Retinal pigment epithelial cell (primary cell): ENCODE measurements at regions not wholly inside any gene's neighbourhood (a gene's known extent, or its start where the extent isn't known, plus 50 kb on each side); places are given as distances from the start of the nearest gene placed in this dataset.

Experiments used
- DNase-seq: peaks from one replicate; pipeline ENCODE4 v3.0.0-alpha.2; 2010; ENCODE audit warnings: low read depth
- H3K4me3 ChIP-seq: 2 replicates; pipeline ENCODE4 v1.5.1; 2011; ENCODE audit warnings: mild to moderate bottlenecking, low read length, control low read depth, moderate library complexity
- CTCF ChIP-seq: conservative IDR thresholded peaks from 2 replicates; pipeline ENCODE4 v1.5.1; 2011; ENCODE audit warnings: low read depth, low read length, control low read depth, inconsistent platforms

- no peak for TF ChIP-seq CTCF
- no peak overlapping the region for H3K4me3 ChIP-seq
- no peak for DNase-seq
Observed at GRCh38 chr13:33766329-33767123, 51.4 kb upstream of the RFC3 start.

- TF ChIP-seq CTCF: no peak
- no peak for DNase-seq
- H3K4me3 ChIP-seq: no peak overlapping the region
Observed at GRCh38 chr13:33767140-33767539, 50.8 kb upstream of the RFC3 start.
